Right cardiac atrium (tissue), 5 donors: ENCODE measurements at regions not wholly inside any gene's neighbourhood (a gene's known extent, or its start where the extent isn't known, plus 50 kb on each side); places are given as distances from the start of the nearest gene placed in this dataset.
"Not testable (repeated sequence)": the region's sequence is repeated elsewhere in the genome, so short reads cannot be mapped to it uniquely, and the experiment has no call there.

Source experiments
- ATAC-seq, 2 donors: fragments of 200-7000 bp; cut with Tn5 transposase; one replicate each; pipeline versions ENCODE4 v1.8.0 to v1.9.1; 2020; ENCODE audit warnings: moderate library complexity in 2 of 2, mild to moderate bottlenecking in 1 of 2
- DNase-seq, 3 donors: peaks; one replicate each; pipeline ENCODE4 v3.0.0-alpha.2; 2020
- H3K27ac ChIP-seq: one replicate; pipeline ENCODE4 v1.5.1; 2013; ENCODE audit warnings: mild to moderate bottlenecking, low read length, control low read depth, moderate library complexity
- H3K27me3 ChIP-seq: one replicate; pipeline ENCODE4 v1.6.1; 2013; ENCODE audit not compliant: control insufficient read depth, insufficient read depth
- H3K4me1 ChIP-seq: one replicate; pipeline ENCODE4 v1.6.1; 2013; ENCODE audit warnings: low read length; ENCODE audit not compliant: control insufficient read depth, insufficient read depth
- H3K4me3 ChIP-seq: one replicate; pipeline ENCODE4 v1.5.1; 2013; ENCODE audit warnings: low read length, control low read depth
- H3K9me3 ChIP-seq: one replicate; pipeline ENCODE4 v1.6.1; 2013; ENCODE audit warnings: low read length; ENCODE audit not compliant: control insufficient read depth
- WGBS: extraction: QIAGEN DNeasy Blood & Tissue Kit; methylation state at CpG from one replicate; pipeline ENCODE4 v1.1.7; 2013; 5-methylcytosine and 5-hydroxymethylcytosine counted together
- intact Hi-C, 4 donors: fragments of 100-400 bp; cut with DNase I; formaldehyde crosslinking; loops; one replicate each; pipeline versions ENCODE4 v1.11.0 to v1.14.0; 2022 to 2023
- donor health status: healthy with polysubstance abuse.
- donor health status: DM: no; HTN: yes; CAD: no.
- donor health status: DM: no; HTN: no; CAD: no.
- donor health status: DM: no; HTN: yes; CAD: no; lungs with severe emphysema.
- donor health status: DM: yes; HTN: yes; CAD: no.

- H3K9me3 ChIP-seq, H3K4me1 ChIP-seq, DNase-seq, ATAC-seq, H3K27ac ChIP-seq, H3K4me3 ChIP-seq, intact Hi-C loops, H3K27me3 ChIP-seq: not testable (repeated sequence)
- 66% methylated on average over 12 of the region's 12 CpGs for WGBS
These were observed 124.6 kb upstream of the SULF2 start for GRCh38 chr20:47909696-47910369.

- intact Hi-C loops, H3K4me3 ChIP-seq, H3K27ac ChIP-seq, H3K27me3 ChIP-seq, H3K9me3 ChIP-seq, H3K4me1 ChIP-seq, DNase-seq, ATAC-seq: not testable (repeated sequence)
- 47% methylated on average over 15 of the region's 15 CpGs for WGBS
These were observed 123.2 kb upstream of the SULF2 start for GRCh38 chr20:47908361-47909035.

- H3K9me3 ChIP-seq, H3K27ac ChIP-seq, ATAC-seq, H3K27me3 ChIP-seq, intact Hi-C loops, DNase-seq, H3K4me1 ChIP-seq, H3K4me3 ChIP-seq: not testable (repeated sequence)
- 47% methylated on average over 7 of the region's 7 CpGs for WGBS
These were observed 122.7 kb upstream of the SULF2 start for GRCh38 chr20:47907951-47908350.

- no peaks in the 10 kb centered on the region for H3K27me3 ChIP-seq
- no peak overlapping the region for H3K27ac ChIP-seq
- ATAC-seq (no peak), DNase-seq (no peak)
- H3K4me1 ChIP-seq, result no peaks in the 10 kb centered on the region
- intact Hi-C loops, result no loop called here
- H3K9me3 ChIP-seq, result no peaks in the 10 kb centered on the region
- 77% methylated on average over 13 of the region's 13 CpGs for WGBS
- no peak overlapping the region for H3K4me3 ChIP-seq
These were observed 121.9 kb upstream of the SULF2 start for GRCh38 chr20:47907031-47907675.

- Histone ChIP-seq H3K27me3 (no peaks in the 10 kb centered on the region), H3K4me3 (no peak overlapping the region), H3K4me1 (no peaks in the 10 kb centered on the region), H3K27ac (no peak overlapping the region), H3K9me3 (no peaks in the 10 kb centered on the region)
- 73% methylated on average over 12 of the region's 12 CpGs for WGBS
- intact Hi-C loops, result no loop called here
- DNase-seq (no peak), ATAC-seq (no peak)
These were observed 121.0 kb upstream of the SULF2 start for GRCh38 chr20:47906348-47906660.

- intact Hi-C loops, result no loop called here
- no peaks in the 10 kb centered on the region for H3K4me1 ChIP-seq
- no peak for ATAC-seq
- no peak overlapping the region for H3K4me3 ChIP-seq
- no peaks in the 10 kb centered on the region for H3K27me3 ChIP-seq
- no peak for DNase-seq
- H3K9me3 ChIP-seq, result no peaks in the 10 kb centered on the region
- no peak overlapping the region for H3K27ac ChIP-seq
- 80% methylated on average over 18 of the region's 18 CpGs for WGBS
These were observed 120.5 kb upstream of the SULF2 start for GRCh38 chr20:47905628-47906347.

- H3K4me3 ChIP-seq, H3K27me3 ChIP-seq, H3K4me1 ChIP-seq, H3K9me3 ChIP-seq, ATAC-seq, intact Hi-C loops, H3K27ac ChIP-seq, DNase-seq: not testable (repeated sequence)
- 51% methylated on average over 3 of the region's 3 CpGs for WGBS
These were observed 117.7 kb upstream of the SULF2 start for GRCh38 chr20:47903009-47903408.

GRCh38 chr20:47899313-47899712, 114.0 kb upstream of the SULF2 start:
- H3K9me3 ChIP-seq, H3K27me3 ChIP-seq, H3K27ac ChIP-seq, DNase-seq, ATAC-seq, H3K4me3 ChIP-seq, H3K4me1 ChIP-seq: not testable (repeated sequence)
- WGBS, result no CpG with 5 or more reads among the region's 7 CpGs
- intact Hi-C loops, result loop anchor here in 3 of 4 donors (5.0 to 10.0 kb wide), 5 partner anchors 62 to 618 kb away; no protein-coding TSS in a partner anchor

GRCh38 chr20:47897461-47897860, 112.2 kb upstream of the SULF2 start:
- Histone ChIP-seq H3K27ac (no peak overlapping the region), H3K4me1 (no peaks in the 10 kb centered on the region), H3K27me3 (no peaks in the 10 kb centered on the region), H3K4me3 (no peak overlapping the region), H3K9me3 (no peaks in the 10 kb centered on the region)
- 86% methylated on average over 11 of the region's 11 CpGs for WGBS
- DNase-seq (no peak), ATAC-seq (no peak)
- intact Hi-C loops, result loop anchor here in 3 of 4 donors (5.0 to 10.0 kb wide), 5 partner anchors 60 to 620 kb away; no protein-coding TSS in a partner anchor

- not testable (repeated sequence) for H3K9me3 ChIP-seq, H3K27ac ChIP-seq, DNase-seq, H3K4me1 ChIP-seq, H3K27me3 ChIP-seq, ATAC-seq, H3K4me3 ChIP-seq
- intact Hi-C loops, result loop anchor here in 3 of 4 donors (5.0 to 10.0 kb wide), 4 partner anchors 68 to 625 kb away; no protein-coding TSS in a partner anchor
- 82% methylated on average over 4 of the region's 9 CpGs for WGBS
These were observed 107.4 kb upstream of the SULF2 start for GRCh38 chr20:47892681-47893080.

GRCh38 chr20:47890708-47891107, 105.4 kb upstream of the SULF2 start:
- not testable (repeated sequence) for H3K4me1 ChIP-seq, ATAC-seq, H3K27ac ChIP-seq, H3K4me3 ChIP-seq, H3K27me3 ChIP-seq, H3K9me3 ChIP-seq, DNase-seq
- WGBS, result 89% methylated on average over 5 of the region's 5 CpGs
- intact Hi-C loops, result loop anchor here in 3 of 4 donors (5.0 to 10.0 kb wide), 4 partner anchors 66 to 627 kb away; no protein-coding TSS in a partner anchor
